Stimulated activated CD8-positive, alpha-beta memory T cell treated with anti-CD3 and anti-CD28 coated beads, Interleukin-2, amount 100 ng/mL, for 1 hour (primary cell): ENCODE measurements at regions not wholly inside any gene's neighbourhood (a gene's known extent, or its start where the extent isn't known, plus 50 kb on each side); places are given as distances from the start of the nearest gene placed in this dataset.

Experiments
- DNase-seq, 2 donors: peaks; one replicate each; pipeline ENCODE4 v3.0.0-alpha.2; 2020; ENCODE audit warnings: low read depth in 2 of 2

- DNase-seq, result no peak
These were observed 85.2 kb upstream of the PLPP4 start for GRCh38 chr10:120371856-120372255.

DNA sequence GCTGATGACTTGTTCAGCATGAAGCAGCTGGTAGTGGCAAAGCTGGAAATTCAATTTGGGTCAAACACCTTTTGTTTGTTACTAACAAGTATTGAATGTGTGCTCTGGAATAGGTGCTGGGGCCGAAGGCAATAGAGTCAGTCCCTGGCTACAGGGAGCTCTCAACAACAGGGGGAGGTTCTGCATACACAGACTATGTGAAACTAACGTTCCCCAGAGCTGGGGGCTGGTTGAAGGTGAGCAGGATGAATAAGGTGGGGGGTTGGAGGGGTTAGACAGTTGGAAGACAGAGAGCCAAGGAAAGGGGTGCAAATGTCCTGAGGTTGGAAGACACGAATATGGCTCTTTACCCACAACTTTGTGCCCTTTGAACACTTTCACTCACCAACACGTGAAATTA is 84.1 kb upstream of the PLPP4 start:
- DNase-seq, result no peak

DNA sequence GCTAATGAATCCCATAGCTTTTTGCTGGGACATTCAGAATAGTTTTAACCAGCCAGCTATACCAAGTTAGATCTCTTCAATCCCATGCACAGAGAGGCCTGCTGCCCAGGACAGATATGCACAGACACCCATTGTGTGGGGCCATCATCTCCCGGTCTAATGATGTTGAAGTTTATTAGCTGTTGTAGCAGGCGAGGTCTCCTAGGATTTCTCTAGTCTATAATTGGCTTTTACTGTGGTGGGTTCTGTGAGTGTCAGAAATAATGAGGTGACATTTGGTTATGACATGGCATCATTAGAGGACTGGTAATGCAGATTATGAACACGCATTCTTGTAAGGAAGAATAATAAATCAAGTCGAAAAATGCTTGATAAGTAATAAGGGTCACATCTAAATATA is 81.4 kb upstream of the PLPP4 start:
- no peak for DNase-seq

- no peak for DNase-seq
These were observed 75.1 kb upstream of the PLPP4 start for GRCh38 chr10:120381931-120382330.

DNA sequence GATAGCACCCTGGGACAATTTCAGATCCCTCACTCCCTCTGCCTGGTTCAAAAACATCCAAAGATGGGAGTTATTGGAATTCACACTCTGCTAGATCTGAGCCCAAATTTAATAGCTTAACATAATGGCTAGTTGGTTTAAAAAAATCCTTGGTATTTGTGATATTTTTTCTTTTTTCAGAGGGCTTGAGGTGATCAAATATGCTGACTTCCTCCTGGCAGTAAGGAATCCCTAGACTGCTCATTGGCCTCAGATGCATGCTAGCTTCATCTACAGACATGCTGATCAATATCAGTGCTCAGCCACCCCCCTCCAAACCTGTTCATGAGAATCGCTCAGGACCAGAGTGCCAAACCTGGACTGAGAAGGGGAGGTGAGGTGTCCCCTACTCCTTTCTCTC is 74.7 kb upstream of the PLPP4 start:
- DNase-seq, result no peak

- DNase-seq, result no peak
These were observed 71.0 kb upstream of the PLPP4 start for GRCh38 chr10:120385992-120386391.

DNA sequence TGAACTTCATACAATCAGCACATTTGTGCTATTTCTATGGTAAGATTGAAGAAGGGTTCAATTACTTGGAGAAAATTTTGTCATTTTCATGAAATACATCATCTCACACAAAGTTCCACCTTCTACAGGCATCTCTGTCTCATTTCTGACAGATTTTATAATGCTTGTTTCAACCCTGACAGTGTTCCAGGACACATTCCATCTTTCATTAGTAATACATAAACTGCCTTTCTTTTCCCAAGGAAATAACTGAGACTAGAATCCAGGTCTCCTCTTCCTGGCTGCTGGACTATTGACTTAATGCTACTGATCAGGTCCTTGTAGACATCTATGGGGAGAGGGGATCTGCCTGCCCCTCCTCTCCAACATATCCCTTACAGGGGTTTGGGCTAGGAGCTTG is 70.1 kb upstream of the PLPP4 start:
- DNase-seq, result no peak

- no peak for DNase-seq
These were observed 69.7 kb upstream of the PLPP4 start for GRCh38 chr10:120387326-120387725.

- DNase-seq, result no peak
These were observed 64.8 kb upstream of the PLPP4 start for GRCh38 chr10:120392245-120392644.

- no peak for DNase-seq
These were observed 64.4 kb upstream of the PLPP4 start for GRCh38 chr10:120392671-120393079.

- no peak for DNase-seq
These were observed 62.6 kb upstream of the PLPP4 start for GRCh38 chr10:120394446-120394845.

- DNase-seq, result no peak
These were observed 60.8 kb upstream of the PLPP4 start for GRCh38 chr10:120396228-120396627.

DNA sequence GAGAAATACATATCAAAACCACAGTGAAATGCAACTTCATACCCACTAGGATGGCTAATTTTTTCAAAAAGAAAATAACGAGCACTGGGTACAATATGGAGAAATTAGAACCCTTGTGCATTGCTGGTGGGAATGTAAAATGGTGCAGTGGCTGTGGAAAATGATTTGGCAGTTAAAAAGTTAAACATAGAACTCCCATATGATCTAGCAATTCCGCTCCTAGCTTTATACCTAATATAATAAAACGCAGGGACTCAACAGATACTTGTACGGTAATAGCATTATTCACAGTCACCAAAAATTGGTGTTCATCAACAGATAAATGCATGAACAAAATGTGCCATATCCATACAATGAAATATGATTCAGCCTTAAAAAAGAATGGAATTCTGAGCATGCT is 58.8 kb upstream of the PLPP4 start:
- no peak for DNase-seq

GRCh38 chr10:120400601-120401000 is 56.4 kb upstream of the PLPP4 start:
- DNase-seq, result no peak

GRCh38 chr10:120402147-120402766 is 54.8 kb upstream of the PLPP4 start:
- DNase-seq, result no peak

GRCh38 chr10:120403109-120403508 is 53.9 kb upstream of the PLPP4 start:
- no peak for DNase-seq

DNA sequence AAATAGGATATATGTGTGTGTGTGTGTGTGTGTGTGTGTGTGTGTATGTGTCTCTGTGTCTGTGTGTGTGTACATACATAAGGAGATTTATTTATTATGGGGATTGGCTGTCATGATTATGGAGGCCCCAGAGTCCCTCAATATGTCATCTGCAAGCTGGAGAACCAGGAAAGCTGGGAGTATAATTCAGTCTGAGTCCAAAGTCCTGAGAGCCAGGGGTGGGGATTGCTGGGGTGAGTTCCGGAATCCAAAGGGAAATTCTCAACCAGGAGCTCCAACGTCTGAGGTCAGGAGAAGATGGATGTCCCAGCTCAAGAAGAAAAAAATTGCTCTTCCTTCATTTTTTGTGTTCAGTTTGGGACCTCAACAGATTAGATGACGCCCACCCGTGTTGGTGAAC is 50.7 kb upstream of the PLPP4 start:
- DNase-seq, result no peak
